Activated CD4-positive, alpha-beta T cell treated with anti-CD3 and anti-CD28 coated beads, Interleukin-2, Interleukin-6, amounts not matched to agents 100 ng/mL and 50 ng/mL, durations not matched to agents 16 hours and 8 hours (primary cell): ENCODE measurements at regions not wholly inside any gene's neighbourhood (a gene's known extent, or its start where the extent isn't known, plus 50 kb on each side); places are given as distances from the start of the nearest gene placed in this dataset.
A peak's percentile ranks its signal among the peaks of the same experiment; 100 is the strongest.
"Not testable (repeated sequence)": the region's sequence is repeated elsewhere in the genome, so short reads cannot be mapped to it uniquely, and the experiment has no call there.

Source experiments
- DNase-seq: peaks from one replicate; pipeline ENCODE4 v3.0.0-alpha.2; 2020

- no peak for DNase-seq
Observed at GRCh38 chrX:83588409-83588808, 80.3 kb downstream of the POU3F4 start.

- DNase-seq = no peak
Observed at GRCh38 chrX:83593634-83594294, 85.7 kb downstream of the POU3F4 start.

- DNase-seq = no peak
Observed at GRCh38 chrX:83630662-83631061, 122.6 kb downstream of the POU3F4 start.

GRCh38 chrX:83649706-83650105, 141.6 kb downstream of the POU3F4 start:
- DNase-seq = not testable (repeated sequence)

GRCh38 chrX:83658731-83659130, 150.6 kb downstream of the POU3F4 start:
- DNase-seq = peak; percentile 31
